ENCODE measurements at regions not wholly inside any gene's neighbourhood (a gene's known extent, or its start where the extent isn't known, plus 50 kb on each side); places are given as distances from the start of the nearest gene placed in this dataset.
"Not testable (repeated sequence)": the region's sequence is repeated elsewhere in the genome, so short reads cannot be mapped to it uniquely, and the experiment has no call there.

- no peak overlapping the region for H3K4me3 ChIP-seq (ENCODE audit: low read depth, low read length)
- TF ChIP-seq CTCF (IDR thresholded peaks at IDR 0.05; ENCODE audit: low read depth, low read length), result no peak
Observed at GRCh38 chr10:81200801-81201200, 663.1 kb downstream of the SH2D4B start.

GRCh38 chr10:81207359-81207758 is 667.6 kb upstream of the NRG3 start:
- H3K4me3 ChIP-seq (ENCODE audit: low read depth, low read length), result not testable (repeated sequence)

- no peak overlapping the region for H3K4me3 ChIP-seq (ENCODE audit: low read depth, low read length)
- no peak for TF ChIP-seq CTCF (IDR thresholded peaks at IDR 0.05; ENCODE audit: low read depth, low read length)
Observed at GRCh38 chr10:81213370-81213769, 661.6 kb upstream of the NRG3 start.

GRCh38 chr10:81215498-81215897 is 659.5 kb upstream of the NRG3 start:
- no peak overlapping the region for H3K4me3 ChIP-seq (ENCODE audit: low read depth, low read length)
- TF ChIP-seq CTCF (IDR thresholded peaks at IDR 0.05; ENCODE audit: low read depth, low read length), result no peak

GRCh38 chr10:81216949-81217348 is 658.0 kb upstream of the NRG3 start:
- TF ChIP-seq CTCF (IDR thresholded peaks at IDR 0.05; ENCODE audit: low read depth, low read length), result no peak
- no peak overlapping the region for H3K4me3 ChIP-seq (ENCODE audit: low read depth, low read length)

- TF ChIP-seq CTCF (IDR thresholded peaks at IDR 0.05; ENCODE audit: low read depth, low read length), result no peak
Observed at GRCh38 chr10:81218307-81218706, 656.7 kb upstream of the NRG3 start.

GRCh38 chr10:81219758-81220157 is 655.2 kb upstream of the NRG3 start:
- H3K4me3 ChIP-seq (ENCODE audit: low read depth, low read length), result no peak overlapping the region

More at GRCh38 chr10:81218307-81218706, 656.7 kb upstream of the NRG3 start:
- H3K4me3 ChIP-seq (ENCODE audit: low read depth, low read length), result no peak overlapping the region

More at GRCh38 chr10:81219758-81220157, 655.2 kb upstream of the NRG3 start:
- no peak for TF ChIP-seq CTCF (IDR thresholded peaks at IDR 0.05; ENCODE audit: low read depth, low read length)

Measured in WI38 (cell line).